Thyroid gland (tissue), 4 donors: ENCODE measurements at regions not wholly inside any gene's neighbourhood (a gene's known extent, or its start where the extent isn't known, plus 50 kb on each side); places are given as distances from the start of the nearest gene placed in this dataset.

Experiments
- CTCF ChIP-seq, 6 experiments: fragments of 200-600 bp in 3 of 6; fragments of 450-650 bp in 3 of 6; sonication (generic) in 3 of 6; IDR thresholded peaks; one replicate each; pipeline ENCODE4 v1.5.1; 2016 to 2019; ENCODE audit warnings: antibody characterized with exemption in 6 of 6, mild to moderate bottlenecking in 2 of 6, inconsistent platforms in 1 of 6, moderate library complexity in 1 of 6
- POLR2A ChIP-seq, 2 donors: fragments of 450-650 bp; IDR thresholded peaks; one replicate each; pipeline ENCODE4 v1.6.1; 2017; ENCODE audit warnings: antibody characterized with exemption in 2 of 2, mild to moderate bottlenecking in 2 of 2, moderate library complexity in 1 of 2

GRCh38 chr6:25017486-25017885 lies 81.7 kb upstream of the RIPOR2 start:
- TF ChIP-seq POLR2A (IDR thresholded peaks at IDR 0.05) (no peak), CTCF (IDR thresholded peaks at IDR 0.05) (no peak)
